Astrocyte (in vitro differentiated cells and primary cell): ENCODE measurements at regions not wholly inside any gene's neighbourhood (a gene's known extent, or its start where the extent isn't known, plus 50 kb on each side); places are given as distances from the start of the nearest gene placed in this dataset.

ENCODE experiments used
- EZH2 ChIP-seq: IDR thresholded peaks from 2 replicates; pipeline ENCODE4 v1.6.1; 2012; ENCODE audit warnings: mild to moderate bottlenecking, low read length, inconsistent platforms; ENCODE audit not compliant: insufficient read depth
- TF ChIP-seq, protein P1 (sequence below): IDR thresholded peaks from 2 replicates; pipeline ENCODE4 v1.5.1; 2011; ENCODE audit warnings: low read depth, mild to moderate bottlenecking, inconsistent platforms, low read length, moderate library complexity; ENCODE audit not compliant: insufficient read depth

- no peak for TF ChIP-seq EZH2
- TF ChIP-seq, protein P1, sequence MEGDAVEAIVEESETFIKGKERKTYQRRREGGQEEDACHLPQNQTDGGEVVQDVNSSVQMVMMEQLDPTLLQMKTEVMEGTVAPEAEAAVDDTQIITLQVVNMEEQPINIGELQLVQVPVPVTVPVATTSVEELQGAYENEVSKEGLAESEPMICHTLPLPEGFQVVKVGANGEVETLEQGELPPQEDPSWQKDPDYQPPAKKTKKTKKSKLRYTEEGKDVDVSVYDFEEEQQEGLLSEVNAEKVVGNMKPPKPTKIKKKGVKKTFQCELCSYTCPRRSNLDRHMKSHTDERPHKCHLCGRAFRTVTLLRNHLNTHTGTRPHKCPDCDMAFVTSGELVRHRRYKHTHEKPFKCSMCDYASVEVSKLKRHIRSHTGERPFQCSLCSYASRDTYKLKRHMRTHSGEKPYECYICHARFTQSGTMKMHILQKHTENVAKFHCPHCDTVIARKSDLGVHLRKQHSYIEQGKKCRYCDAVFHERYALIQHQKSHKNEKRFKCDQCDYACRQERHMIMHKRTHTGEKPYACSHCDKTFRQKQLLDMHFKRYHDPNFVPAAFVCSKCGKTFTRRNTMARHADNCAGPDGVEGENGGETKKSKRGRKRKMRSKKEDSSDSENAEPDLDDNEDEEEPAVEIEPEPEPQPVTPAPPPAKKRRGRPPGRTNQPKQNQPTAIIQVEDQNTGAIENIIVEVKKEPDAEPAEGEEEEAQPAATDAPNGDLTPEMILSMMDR: no peak
These were observed 93.8 kb upstream of the MKI67 start for GRCh38 chr10:128220021-128220420.
